GM23338 (cell line): ENCODE measurements at regions not wholly inside any gene's neighbourhood (a gene's known extent, or its start where the extent isn't known, plus 50 kb on each side); places are given as distances from the start of the nearest gene placed in this dataset.

Source experiments
- CREB1 ChIP-seq: fragments of 250-450 bp; sonication (Bioruptor Pico); IDR thresholded peaks from 2 replicates; pipeline ENCODE4 v1.5.0; 2020; ENCODE audit warnings: low read depth, mild to moderate bottlenecking, moderate library complexity
- EZH2 ChIP-seq: fragments of 200-600 bp; sonication (generic); IDR thresholded peaks from one replicate; pipeline ENCODE4 v1.8.0; 2017; ENCODE audit warnings: antibody characterized with exemption, mild to moderate bottlenecking, low read depth; ENCODE audit not compliant: unreplicated experiment
- EZH2phosphoT487 ChIP-seq: fragments of 200-600 bp; sonication (generic); IDR thresholded peaks from one replicate; pipeline ENCODE4 v1.8.1; 2018; ENCODE audit warnings: antibody characterized with exemption; ENCODE audit not compliant: unreplicated experiment
- POLR2AphosphoS5 ChIP-seq: IDR thresholded peaks from 2 replicates; pipeline ENCODE4 v1.6.1; 2016; ENCODE audit warnings: antibody characterized with exemption, low read depth
- ZNF331 ChIP-seq: fragments of 250-450 bp; sonication (Bioruptor Pico); IDR thresholded peaks from 2 replicates; pipeline ENCODE4 v1.5.0; 2020; ENCODE audit warnings: low read depth, mild to moderate bottlenecking, moderate library complexity
- TF ChIP-seq, protein P1 (sequence below), 2 experiments: fragments of 200-600 bp in 1 of 2; sonication (generic) in 1 of 2; conservative IDR thresholded peaks; 2 replicates each; pipeline versions ENCODE4 v1.5.1 to v1.6.1; 2016 to 2017; ENCODE audit warnings: antibody characterized with exemption in 2 of 2, low read depth in 2 of 2, mild to moderate bottlenecking in 2 of 2, moderate library complexity in 1 of 2
- TF ChIP-seq, protein P2 (sequence below): IDR thresholded peaks from one replicate; pipeline ENCODE4 v1.6.1; 2018; ENCODE audit warnings: antibody characterized with exemption; ENCODE audit not compliant: unreplicated experiment
- TF ChIP-seq, protein P3 (sequence below): IDR thresholded peaks from 2 replicates; pipeline ENCODE4 v1.6.1; 2016; ENCODE audit warnings: antibody characterized with exemption

DNA sequence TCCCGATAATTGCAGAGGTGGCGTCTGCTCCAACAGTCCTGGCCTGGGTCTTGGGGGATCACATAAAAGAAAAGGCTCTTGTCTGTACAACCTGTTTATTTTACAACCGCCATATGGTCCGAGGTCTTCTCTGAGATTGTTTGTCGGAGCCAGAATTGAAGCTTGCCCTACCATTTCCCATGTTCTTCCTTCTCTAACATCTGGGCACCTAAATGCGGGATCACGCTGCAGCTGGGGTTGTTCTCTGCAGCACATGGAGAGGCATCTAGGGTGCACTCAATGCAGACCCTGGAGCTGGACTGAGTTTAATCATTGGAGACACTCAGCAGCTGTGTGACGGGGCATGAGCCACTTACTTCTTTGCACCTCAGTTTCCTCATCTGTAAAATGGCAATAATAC is 107.7 kb downstream of the ACKR3 start:
- TF ChIP-seq POLR2AphosphoS5 (no peak), EZH2 (no peak), EZH2phosphoT487 (no peak), ZNF331 (CRISPR knock-in tag) (no peak), CREB1 (CRISPR knock-in tag) (no peak)
- TF ChIP-seq, protein P1, sequence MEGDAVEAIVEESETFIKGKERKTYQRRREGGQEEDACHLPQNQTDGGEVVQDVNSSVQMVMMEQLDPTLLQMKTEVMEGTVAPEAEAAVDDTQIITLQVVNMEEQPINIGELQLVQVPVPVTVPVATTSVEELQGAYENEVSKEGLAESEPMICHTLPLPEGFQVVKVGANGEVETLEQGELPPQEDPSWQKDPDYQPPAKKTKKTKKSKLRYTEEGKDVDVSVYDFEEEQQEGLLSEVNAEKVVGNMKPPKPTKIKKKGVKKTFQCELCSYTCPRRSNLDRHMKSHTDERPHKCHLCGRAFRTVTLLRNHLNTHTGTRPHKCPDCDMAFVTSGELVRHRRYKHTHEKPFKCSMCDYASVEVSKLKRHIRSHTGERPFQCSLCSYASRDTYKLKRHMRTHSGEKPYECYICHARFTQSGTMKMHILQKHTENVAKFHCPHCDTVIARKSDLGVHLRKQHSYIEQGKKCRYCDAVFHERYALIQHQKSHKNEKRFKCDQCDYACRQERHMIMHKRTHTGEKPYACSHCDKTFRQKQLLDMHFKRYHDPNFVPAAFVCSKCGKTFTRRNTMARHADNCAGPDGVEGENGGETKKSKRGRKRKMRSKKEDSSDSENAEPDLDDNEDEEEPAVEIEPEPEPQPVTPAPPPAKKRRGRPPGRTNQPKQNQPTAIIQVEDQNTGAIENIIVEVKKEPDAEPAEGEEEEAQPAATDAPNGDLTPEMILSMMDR (conservative IDR thresholded peaks at IDR 0.05; ENCODE audit: low read depth in 2 of 2): no peak
- TF ChIP-seq, protein P2, sequence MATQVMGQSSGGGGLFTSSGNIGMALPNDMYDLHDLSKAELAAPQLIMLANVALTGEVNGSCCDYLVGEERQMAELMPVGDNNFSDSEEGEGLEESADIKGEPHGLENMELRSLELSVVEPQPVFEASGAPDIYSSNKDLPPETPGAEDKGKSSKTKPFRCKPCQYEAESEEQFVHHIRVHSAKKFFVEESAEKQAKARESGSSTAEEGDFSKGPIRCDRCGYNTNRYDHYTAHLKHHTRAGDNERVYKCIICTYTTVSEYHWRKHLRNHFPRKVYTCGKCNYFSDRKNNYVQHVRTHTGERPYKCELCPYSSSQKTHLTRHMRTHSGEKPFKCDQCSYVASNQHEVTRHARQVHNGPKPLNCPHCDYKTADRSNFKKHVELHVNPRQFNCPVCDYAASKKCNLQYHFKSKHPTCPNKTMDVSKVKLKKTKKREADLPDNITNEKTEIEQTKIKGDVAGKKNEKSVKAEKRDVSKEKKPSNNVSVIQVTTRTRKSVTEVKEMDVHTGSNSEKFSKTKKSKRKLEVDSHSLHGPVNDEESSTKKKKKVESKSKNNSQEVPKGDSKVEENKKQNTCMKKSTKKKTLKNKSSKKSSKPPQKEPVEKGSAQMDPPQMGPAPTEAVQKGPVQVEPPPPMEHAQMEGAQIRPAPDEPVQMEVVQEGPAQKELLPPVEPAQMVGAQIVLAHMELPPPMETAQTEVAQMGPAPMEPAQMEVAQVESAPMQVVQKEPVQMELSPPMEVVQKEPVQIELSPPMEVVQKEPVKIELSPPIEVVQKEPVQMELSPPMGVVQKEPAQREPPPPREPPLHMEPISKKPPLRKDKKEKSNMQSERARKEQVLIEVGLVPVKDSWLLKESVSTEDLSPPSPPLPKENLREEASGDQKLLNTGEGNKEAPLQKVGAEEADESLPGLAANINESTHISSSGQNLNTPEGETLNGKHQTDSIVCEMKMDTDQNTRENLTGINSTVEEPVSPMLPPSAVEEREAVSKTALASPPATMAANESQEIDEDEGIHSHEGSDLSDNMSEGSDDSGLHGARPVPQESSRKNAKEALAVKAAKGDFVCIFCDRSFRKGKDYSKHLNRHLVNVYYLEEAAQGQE: no peak
- TF ChIP-seq, protein P3, sequence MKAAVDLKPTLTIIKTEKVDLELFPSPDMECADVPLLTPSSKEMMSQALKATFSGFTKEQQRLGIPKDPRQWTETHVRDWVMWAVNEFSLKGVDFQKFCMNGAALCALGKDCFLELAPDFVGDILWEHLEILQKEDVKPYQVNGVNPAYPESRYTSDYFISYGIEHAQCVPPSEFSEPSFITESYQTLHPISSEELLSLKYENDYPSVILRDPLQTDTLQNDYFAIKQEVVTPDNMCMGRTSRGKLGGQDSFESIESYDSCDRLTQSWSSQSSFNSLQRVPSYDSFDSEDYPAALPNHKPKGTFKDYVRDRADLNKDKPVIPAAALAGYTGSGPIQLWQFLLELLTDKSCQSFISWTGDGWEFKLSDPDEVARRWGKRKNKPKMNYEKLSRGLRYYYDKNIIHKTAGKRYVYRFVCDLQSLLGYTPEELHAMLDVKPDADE: no peak
